ENCODE measurements at regions not wholly inside any gene's neighbourhood (a gene's known extent, or its start where the extent isn't known, plus 50 kb on each side); places are given as distances from the start of the nearest gene placed in this dataset.
"Not testable (repeated sequence)": the region's sequence is repeated elsewhere in the genome, so short reads cannot be mapped to it uniquely, and the experiment has no call there.

DNA sequence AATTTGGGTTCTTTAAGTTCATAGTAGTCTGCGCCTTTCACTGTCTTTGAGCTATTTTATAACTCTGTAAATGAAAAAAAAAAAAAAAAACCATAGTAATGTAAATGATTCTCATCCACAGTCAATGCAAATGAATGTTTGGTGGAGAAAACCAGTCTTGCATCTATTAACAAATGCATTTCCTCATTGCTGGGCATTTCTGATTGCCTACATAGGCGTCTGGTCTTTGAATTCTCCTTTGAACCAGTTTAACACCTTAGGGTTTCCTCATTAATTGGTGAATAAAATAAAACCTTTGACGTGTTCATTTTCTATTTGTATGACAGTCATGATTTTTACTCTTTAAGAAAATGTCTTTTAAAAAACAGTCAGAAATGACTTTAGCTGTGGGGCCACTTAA, 114.8 kb downstream of the C12orf75 start:
- Mint-ChIP-seq H3K4me3 (no peak overlapping the region), H3K27ac (no peak overlapping the region), H3K27me3 (peaks cover 11 to 17% of the 10 kb centered on the region in 2 donors), H3K36me3 (no peaks in the 10 kb centered on the region), H3K4me1 (ENCODE audit: low read depth in 2 of 2) (no peaks in the 10 kb centered on the region), H3K9me3 (no peaks in the 10 kb centered on the region)
- ATAC-seq (no peak), DNase-seq (ENCODE audit: low spot score) (no peak)

GRCh38 chr12:105445649-105446048, 115.2 kb downstream of the C12orf75 start:
- H3K27me3 Mint-ChIP-seq, result peaks cover 11 to 17% of the 10 kb centered on the region in 2 donors
- H3K36me3 Mint-ChIP-seq, result no peaks in the 10 kb centered on the region
- H3K9me3 Mint-ChIP-seq, result no peaks in the 10 kb centered on the region
- ATAC-seq, result no peak
- H3K27ac Mint-ChIP-seq, result no peak overlapping the region
- no peaks in the 10 kb centered on the region for H3K4me1 Mint-ChIP-seq (ENCODE audit: low read depth in 2 of 2)
- H3K4me3 Mint-ChIP-seq, result no peak overlapping the region
- no peak for DNase-seq (ENCODE audit: low spot score)

GRCh38 chr12:105446460-105446859, 116.0 kb downstream of the C12orf75 start:
- ATAC-seq; H3K4me3 Mint-ChIP-seq; DNase-seq (ENCODE audit: low spot score); H3K9me3 Mint-ChIP-seq; H3K36me3 Mint-ChIP-seq; H3K27ac Mint-ChIP-seq; H3K4me1 Mint-ChIP-seq (ENCODE audit: low read depth in 2 of 2): not testable (repeated sequence)
- H3K27me3 Mint-ChIP-seq, result peaks cover 14 to 17% of the 10 kb centered on the region in 2 donors

- H3K4me3 Mint-ChIP-seq, result no peak overlapping the region
- H3K27me3 Mint-ChIP-seq, result peaks cover 6 to 9% of the 10 kb centered on the region in 2 donors
- ATAC-seq (no peak), DNase-seq (ENCODE audit: low spot score) (no peak)
- no peaks in the 10 kb centered on the region for H3K9me3 Mint-ChIP-seq
- no peak overlapping the region for H3K27ac Mint-ChIP-seq
- no peaks in the 10 kb centered on the region for H3K36me3 Mint-ChIP-seq
- H3K4me1 Mint-ChIP-seq (ENCODE audit: low read depth in 2 of 2), result no peaks in the 10 kb centered on the region
Observed at GRCh38 chr12:105449431-105449830, 118.9 kb downstream of the C12orf75 start.

GRCh38 chr12:105451211-105451610, 120.7 kb downstream of the C12orf75 start:
- peaks cover 5 to 7% of the 10 kb centered on the region in 2 donors for H3K27me3 Mint-ChIP-seq
- no peak overlapping the region for H3K4me3 Mint-ChIP-seq
- no peak overlapping the region for H3K27ac Mint-ChIP-seq
- ATAC-seq (no peak), DNase-seq (ENCODE audit: low spot score) (no peak)
- no peaks in the 10 kb centered on the region for H3K36me3 Mint-ChIP-seq
- no peaks in the 10 kb centered on the region for H3K9me3 Mint-ChIP-seq
- no peaks in the 10 kb centered on the region for H3K4me1 Mint-ChIP-seq (ENCODE audit: low read depth in 2 of 2)

- Mint-ChIP-seq H3K4me1 (ENCODE audit: low read depth in 2 of 2) (no peaks in the 10 kb centered on the region), H3K36me3 (no peaks in the 10 kb centered on the region), H3K27ac (no peak overlapping the region), H3K4me3 (no peak overlapping the region), H3K27me3 (peaks cover 5 to 7% of the 10 kb centered on the region in 2 donors), H3K9me3 (no peaks in the 10 kb centered on the region)
- ATAC-seq (no peak), DNase-seq (ENCODE audit: low spot score) (no peak)
Observed at GRCh38 chr12:105451798-105452197, 121.3 kb downstream of the C12orf75 start.

GRCh38 chr12:105453316-105453715, 122.8 kb downstream of the C12orf75 start:
- Mint-ChIP-seq H3K9me3 (no peaks in the 10 kb centered on the region), H3K27ac (no peak overlapping the region), H3K27me3 (peaks cover 7% of the 10 kb centered on the region in 2 donors), H3K4me3 (no peak overlapping the region), H3K4me1 (ENCODE audit: low read depth in 2 of 2) (no peaks in the 10 kb centered on the region), H3K36me3 (no peaks in the 10 kb centered on the region)
- DNase-seq (ENCODE audit: low spot score) (no peak), ATAC-seq (no peak)

DNA sequence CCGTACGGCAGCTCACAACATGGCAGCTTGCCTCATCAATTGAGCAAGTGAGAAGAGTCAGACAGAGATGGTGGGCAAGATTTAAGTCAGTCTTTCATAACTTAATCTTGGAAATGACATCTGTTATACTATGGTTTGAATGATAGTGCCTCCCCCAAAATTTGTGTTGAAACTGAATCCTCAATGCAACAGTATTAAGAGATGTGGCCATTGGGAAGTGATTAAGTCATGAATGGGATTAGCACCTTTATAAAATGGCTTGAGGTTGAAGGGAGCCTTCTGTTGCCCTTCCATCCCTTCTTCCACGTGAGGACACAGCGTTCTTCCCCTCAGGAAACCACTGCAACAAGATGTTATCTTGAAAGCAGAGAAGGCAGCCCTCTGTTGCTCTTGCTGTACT, 124.2 kb downstream of the C12orf75 start:
- ATAC-seq, result no peak
- no peak overlapping the region for H3K27ac Mint-ChIP-seq

DNA sequence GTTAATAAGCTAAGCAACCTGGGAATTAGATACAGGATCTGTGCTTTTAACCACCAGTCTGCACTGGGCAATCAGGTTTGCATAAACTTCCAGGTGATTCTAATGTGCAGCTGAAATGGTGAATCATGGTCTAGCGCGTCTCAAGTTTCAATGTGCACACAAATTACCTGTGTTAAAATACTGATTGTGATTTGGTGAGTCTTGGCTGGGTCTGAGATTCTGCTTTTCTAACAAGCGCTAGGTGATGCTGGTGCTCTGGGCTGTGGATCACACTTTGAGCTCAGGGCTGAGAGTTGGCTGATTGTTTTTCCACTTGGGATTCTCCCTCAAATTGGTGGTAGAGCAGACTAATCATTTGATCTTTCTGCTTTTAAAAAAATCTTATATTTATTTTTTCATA, 124.8 kb downstream of the C12orf75 start:
- Mint-ChIP-seq H3K27me3 (peaks cover 0 to 8% of the 10 kb centered on the region in 2 donors), H3K9me3 (no peaks in the 10 kb centered on the region), H3K4me3 (no peak overlapping the region), H3K4me1 (ENCODE audit: low read depth in 2 of 2) (no peaks in the 10 kb centered on the region), H3K27ac (no peak overlapping the region), H3K36me3 (no peaks in the 10 kb centered on the region)
- no peak for DNase-seq (ENCODE audit: low spot score)
- ATAC-seq, result no peak

More for the DNA sequence above, 124.2 kb downstream of the C12orf75 start:
- Mint-ChIP-seq H3K36me3 (no peaks in the 10 kb centered on the region), H3K4me1 (ENCODE audit: low read depth in 2 of 2) (no peaks in the 10 kb centered on the region), H3K4me3 (no peak overlapping the region), H3K27me3 (peaks cover 0 to 8% of the 10 kb centered on the region in 2 donors), H3K9me3 (no peaks in the 10 kb centered on the region)
- no peak for DNase-seq (ENCODE audit: low spot score)

GRCh38 chr12:105457026-105457425, 126.5 kb downstream of the C12orf75 start:
- no peaks in the 10 kb centered on the region for H3K9me3 Mint-ChIP-seq
- no peaks in the 10 kb centered on the region for H3K36me3 Mint-ChIP-seq
- peaks cover 0 to 5% of the 10 kb centered on the region in 2 donors for H3K27me3 Mint-ChIP-seq
- DNase-seq (ENCODE audit: low spot score), result no peak
- no peak overlapping the region for H3K27ac Mint-ChIP-seq
- no peaks in the 10 kb centered on the region for H3K4me1 Mint-ChIP-seq (ENCODE audit: low read depth in 2 of 2)
- no peak overlapping the region for H3K4me3 Mint-ChIP-seq
- no peak for ATAC-seq

DNA sequence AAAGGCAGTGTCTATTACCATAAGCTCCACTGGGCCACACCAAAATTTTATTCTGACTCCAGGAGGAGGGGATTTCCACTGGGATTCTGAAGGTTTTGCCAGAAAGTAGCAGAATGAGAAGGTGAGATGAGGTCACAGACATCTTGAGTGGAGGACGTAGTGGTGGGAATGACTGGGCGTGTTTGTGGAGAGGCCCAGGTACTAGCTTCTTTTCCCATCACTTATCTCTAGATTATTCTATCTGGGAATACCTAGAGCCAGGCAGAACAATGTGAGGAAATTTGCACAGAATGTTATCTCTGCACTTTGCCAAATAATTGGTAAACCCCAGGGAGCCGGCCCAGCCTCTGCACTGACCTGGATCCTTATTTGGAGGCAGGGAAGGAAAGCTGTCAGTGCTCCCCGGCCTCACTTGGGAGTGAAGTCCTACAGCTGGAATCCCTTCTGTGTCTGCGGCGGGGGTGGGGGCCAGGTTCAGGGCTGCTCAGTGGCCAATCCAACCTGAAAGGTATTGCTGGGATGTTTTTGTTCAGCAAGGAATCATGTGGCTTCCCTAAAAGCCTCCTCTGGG, 129.4 kb downstream of the C12orf75 start:
- ATAC-seq (no peak), DNase-seq (ENCODE audit: low spot score) (no peak)
- H3K4me1 Mint-ChIP-seq (ENCODE audit: low read depth in 2 of 2), result no peaks in the 10 kb centered on the region
- H3K27ac Mint-ChIP-seq, result no peak overlapping the region
- H3K9me3 Mint-ChIP-seq, result no peaks in the 10 kb centered on the region
- no peaks in the 10 kb centered on the region for H3K36me3 Mint-ChIP-seq
- H3K4me3 Mint-ChIP-seq, result no peak overlapping the region
- H3K27me3 Mint-ChIP-seq, result peaks cover 0 to 5% of the 10 kb centered on the region in 2 donors

GRCh38 chr12:105461271-105461943, 130.9 kb downstream of the C12orf75 start:
- Mint-ChIP-seq H3K27ac (no peak overlapping the region), H3K4me1 (ENCODE audit: low read depth in 2 of 2) (no peaks in the 10 kb centered on the region), H3K36me3 (no peaks in the 10 kb centered on the region), H3K9me3 (no peaks in the 10 kb centered on the region), H3K27me3 (peaks cover 2 to 5% of the 10 kb centered on the region in 2 donors), H3K4me3 (no peak overlapping the region)
- ATAC-seq (no peak), DNase-seq (ENCODE audit: low spot score) (no peak)

- no peaks in the 10 kb centered on the region for H3K36me3 Mint-ChIP-seq
- no peaks in the 10 kb centered on the region for H3K4me1 Mint-ChIP-seq (ENCODE audit: low read depth in 2 of 2)
- no peak overlapping the region for H3K4me3 Mint-ChIP-seq
- DNase-seq (ENCODE audit: low spot score) (no peak), ATAC-seq (no peak)
- peaks cover 9% of the 10 kb centered on the region in 2 donors for H3K27me3 Mint-ChIP-seq
- H3K9me3 Mint-ChIP-seq, result no peaks in the 10 kb centered on the region
- H3K27ac Mint-ChIP-seq, result no peak overlapping the region
Observed at GRCh38 chr12:105461944-105462762, 131.7 kb downstream of the C12orf75 start.

- DNase-seq (ENCODE audit: low spot score) (no peak), ATAC-seq (no peak)
- H3K4me1 Mint-ChIP-seq (ENCODE audit: low read depth in 2 of 2), result no peaks in the 10 kb centered on the region
- H3K27ac Mint-ChIP-seq, result no peak overlapping the region
- no peak overlapping the region for H3K4me3 Mint-ChIP-seq
- no peaks in the 10 kb centered on the region for H3K9me3 Mint-ChIP-seq
- H3K36me3 Mint-ChIP-seq, result no peaks in the 10 kb centered on the region
- peaks cover 9% of the 10 kb centered on the region in 2 donors for H3K27me3 Mint-ChIP-seq
Observed at GRCh38 chr12:105462831-105463230, 132.3 kb downstream of the C12orf75 start.
